H1 (cell line): ENCODE measurements at regions not wholly inside any gene's neighbourhood (a gene's known extent, or its start where the extent isn't known, plus 50 kb on each side); places are given as distances from the start of the nearest gene placed in this dataset.

ENCODE experiments used
- CTCF ChIA-PET: fragments of 300-600 bp; sonication (Branson Sonifier 250); formaldehyde crosslinking; loops from one replicate; lab custom pipeline; 2021; ENCODE audit not compliant: partially characterized antibody; lab: Charles Lee
- POLR2A ChIA-PET: fragments of 300-600 bp; sonication (Branson Sonifier 250); formaldehyde crosslinking; loops from one replicate; lab custom pipeline; 2021; ENCODE audit warnings: inconsistent platforms; ENCODE audit not compliant: partially characterized antibody; lab: Charles Lee
- DNase-seq, 2 experiments: peaks; one replicate each; pipeline versions ENCODE4 v3.0.0 to v3.0.0-alpha.2; 2010 to 2022; ENCODE audit warnings: low spot score in 2 of 2, low read depth in 1 of 2, mixed read lengths in 1 of 2
- FAIRE-seq: peaks from 2 replicates; lab custom pipeline; 2011; peaks lifted over from hg19 to GRCh38; lab: Jason Lieb, UNC
- H2AFZ ChIP-seq: 2 replicates; pipeline ENCODE4 v1.8.1; 2012; ENCODE audit warnings: low read length, inconsistent platforms
- H2AK5ac ChIP-seq: 2 replicates; pipeline ENCODE4 v1.6.1; 2013; ENCODE audit warnings: low read depth, low read length
- H2BK120ac ChIP-seq: replicated peaks from 2 replicates; pipeline ENCODE3; 2013; ENCODE audit warnings: low read depth, low read length, inconsistent platforms
- H2BK12ac ChIP-seq: 2 replicates; pipeline ENCODE4 v1.6.1; 2013; ENCODE audit warnings: low read depth, low read length
- H2BK15ac ChIP-seq: 2 replicates; pipeline ENCODE4 v1.6.1; 2013; ENCODE audit warnings: low read length
- H2BK20ac ChIP-seq: 2 replicates; pipeline ENCODE4 v1.6.1; 2013; ENCODE audit warnings: low read length
- H2BK5ac ChIP-seq: 2 replicates; pipeline ENCODE4 v1.6.1; 2013; ENCODE audit warnings: low read depth, low read length
- H3K14ac ChIP-seq: 2 replicates; pipeline ENCODE4 v1.6.1; 2013; ENCODE audit warnings: inconsistent platforms; ENCODE audit not compliant: insufficient read length
- H3K18ac ChIP-seq: 2 replicates; pipeline ENCODE4 v1.6.1; 2013; ENCODE audit warnings: low read length; ENCODE audit errors: extremely low read depth
- H3K23ac ChIP-seq: 2 replicates; pipeline ENCODE4 v1.6.1; 2013; ENCODE audit warnings: inconsistent platforms; ENCODE audit not compliant: insufficient read length
- H3K23me2 ChIP-seq: 2 replicates; pipeline ENCODE4 v1.6.1; 2013; ENCODE audit warnings: low read depth, low read length
- H3K27ac ChIP-seq: 2 replicates; pipeline ENCODE4 v1.6.1; 2011; ENCODE audit warnings: low read depth, low read length, inconsistent platforms
- H3K27me3 ChIP-seq, 4 experiments: replicated peaks in 1 of 4; 1 replicate in 1 of 4; 2 replicates in 3 of 4; pipeline versions ENCODE4 v1.6.1 to v1.8.1; 2011 to 2013; ENCODE audit warnings: low read length in 3 of 4, mild to moderate bottlenecking in 3 of 4, inconsistent platforms in 2 of 4, mixed read lengths in 2 of 4, moderate library complexity in 1 of 4; ENCODE audit not compliant: control insufficient read depth in 3 of 4, insufficient read depth in 3 of 4; ENCODE audit errors: extremely low read depth in 1 of 4
- H3K36me3 ChIP-seq, 4 experiments: 2 replicates each; pipeline versions ENCODE4 v1.6.1 to v1.8.1; 2011 to 2013; ENCODE audit warnings: mild to moderate bottlenecking in 4 of 4, low read length in 3 of 4, moderate library complexity in 2 of 4, control low read depth in 1 of 4, inconsistent platforms in 1 of 4; ENCODE audit not compliant: insufficient read depth in 4 of 4, control insufficient read depth in 2 of 4
- H3K4ac ChIP-seq: replicated peaks from 2 replicates; pipeline ENCODE3; 2013; ENCODE audit warnings: low read length, low read depth, mixed read lengths, inconsistent platforms; ENCODE audit not compliant: insufficient read length
- H3K4me1 ChIP-seq, 4 experiments: replicated peaks in 1 of 4; 1 replicate in 1 of 4; 2 replicates in 3 of 4; pipeline versions ENCODE4 v1.6.1 to v1.8.1; 2011 to 2013; ENCODE audit warnings: low read length in 3 of 4, inconsistent platforms in 2 of 4, mixed read lengths in 1 of 4; ENCODE audit not compliant: insufficient read depth in 4 of 4, control insufficient read depth in 3 of 4
- H3K4me2 ChIP-seq, 2 experiments: 2 replicates each; pipeline versions ENCODE4 v1.6.1 to v1.8.1; 2011 to 2013; ENCODE audit warnings: low read depth in 2 of 2, low read length in 2 of 2, control low read depth in 1 of 2, inconsistent platforms in 1 of 2, mild to moderate bottlenecking in 1 of 2; ENCODE audit not compliant: insufficient read depth in 1 of 2
- H3K4me3 ChIP-seq, 4 experiments: fragments of 200-600, 300-600 bp in 1 of 4; sonication (generic), shearing (Covaris generic), sonication (Bioruptor Twin) in 1 of 4; 2 replicates each; pipeline versions ENCODE4 v1.5.1 to v1.8.1; 2011 to 2016; ENCODE audit warnings: low read length in 4 of 4, low read depth in 3 of 4, control low read depth in 2 of 4, inconsistent platforms in 2 of 4, mild to moderate bottlenecking in 2 of 4, mixed read lengths in 1 of 4, moderate library complexity in 1 of 4; ENCODE audit not compliant: insufficient read depth in 2 of 4; ENCODE audit errors: extremely low read depth in 1 of 4
- H3K56ac ChIP-seq: replicated peaks from 2 replicates; pipeline ENCODE3; 2013; ENCODE audit warnings: low read depth, mild to moderate bottlenecking, mixed read lengths, low read length, inconsistent platforms; ENCODE audit not compliant: insufficient read length
- H3K79me1 ChIP-seq: 2 replicates; pipeline ENCODE4 v1.6.1; 2013; ENCODE audit warnings: low read depth, low read length, control low read depth
- H3K79me2 ChIP-seq, 2 experiments: 2 replicates each; pipeline versions ENCODE4 v1.6.1 to v1.8.1; 2012 to 2013; ENCODE audit warnings: low read length in 2 of 2, mild to moderate bottlenecking in 2 of 2, inconsistent platforms in 1 of 2; ENCODE audit not compliant: insufficient read depth in 2 of 2, control insufficient read depth in 1 of 2
- H3K9ac ChIP-seq, 4 experiments: replicated peaks in 1 of 4; 1 replicate in 1 of 4; 2 replicates in 3 of 4; pipeline versions ENCODE4 v1.6.1 to v1.8.1; 2011 to 2013; ENCODE audit warnings: low read depth in 3 of 4, low read length in 3 of 4, control low read depth in 2 of 4, mild to moderate bottlenecking in 2 of 4, moderate library complexity in 2 of 4, inconsistent platforms in 1 of 4; ENCODE audit errors: extremely low read depth in 1 of 4
- H3K9me3 ChIP-seq, 2 experiments: 2 replicates each; pipeline versions ENCODE4 v1.6.1 to v1.8.1; 2012 to 2013; ENCODE audit warnings: mild to moderate bottlenecking in 2 of 2, moderate library complexity in 2 of 2, control low read depth in 1 of 2, inconsistent platforms in 1 of 2, low read depth in 1 of 2, low read length in 1 of 2, mixed read lengths in 1 of 2; ENCODE audit not compliant: insufficient read depth in 2 of 2
- H4K20me1 ChIP-seq, 2 experiments: replicated peaks in 1 of 2; 2 replicates each; pipeline versions ENCODE3 to v1.8.1; 2011 to 2013; ENCODE audit warnings: inconsistent platforms in 2 of 2, low read length in 2 of 2, mild to moderate bottlenecking in 1 of 2; ENCODE audit not compliant: insufficient read depth in 2 of 2, control insufficient read depth in 1 of 2
- H4K5ac ChIP-seq: 2 replicates; pipeline ENCODE4 v1.6.1; 2013; ENCODE audit warnings: low read length, low read depth, mixed read lengths, inconsistent platforms; ENCODE audit not compliant: insufficient read length
- H4K8ac ChIP-seq: 2 replicates; pipeline ENCODE4 v1.8.0; 2013; ENCODE audit warnings: mild to moderate bottlenecking, moderate library complexity, low read length, inconsistent platforms; ENCODE audit not compliant: insufficient read depth; ENCODE audit errors: extremely low read depth
- H4K91ac ChIP-seq: replicated peaks from 2 replicates; pipeline ENCODE3; 2013; ENCODE audit warnings: low read length, mixed read lengths, inconsistent platforms; ENCODE audit not compliant: insufficient read length
- CHD1 ChIP-seq: IDR thresholded peaks from 2 replicates; pipeline ENCODE4 v1.6.1; 2012; ENCODE audit warnings: low read depth, low read length, improper control_type of control experiment
- CHD2 ChIP-seq: IDR thresholded peaks from 2 replicates; pipeline ENCODE4 v1.6.1; 2012; ENCODE audit warnings: low read length, improper control_type of control experiment
- EP300 ChIP-seq, 2 experiments: IDR thresholded peaks; 1 replicate in 1 of 2; 2 replicates in 1 of 2; pipeline ENCODE4 v1.6.1; 2011 to 2012; ENCODE audit warnings: low read depth in 2 of 2, low read length in 2 of 2, mild to moderate bottlenecking in 2 of 2, borderline replicate concordance in 1 of 2, inconsistent platforms in 1 of 2, moderate library complexity in 1 of 2
- EZH2 ChIP-seq: fragments of 200-600 bp; sonication (generic); IDR thresholded peaks from 2 replicates; pipeline ENCODE4 v1.7.1; 2012; ENCODE audit warnings: low read depth, mild to moderate bottlenecking, moderate library complexity, low read length, inconsistent platforms; ENCODE audit not compliant: severe bottlenecking
- FOSL1 ChIP-seq: IDR thresholded peaks from 2 replicates; pipeline ENCODE4 v1.6.1; 2011; ENCODE audit warnings: mild to moderate bottlenecking, low read depth, low read length, moderate library complexity; ENCODE audit not compliant: insufficient read depth
- GABPA ChIP-seq: IDR thresholded peaks from 2 replicates; pipeline ENCODE4 v1.6.1; 2011; ENCODE audit warnings: mild to moderate bottlenecking, low read length, moderate library complexity, borderline replicate concordance; ENCODE audit not compliant: insufficient read depth
- GTF2F1 ChIP-seq: IDR thresholded peaks from 2 replicates; pipeline ENCODE4 v1.6.1; 2012; ENCODE audit warnings: low read depth, low read length, improper control_type of control experiment, borderline replicate concordance
- MAX ChIP-seq: IDR thresholded peaks from 2 replicates; pipeline ENCODE4 v1.6.1; 2012; ENCODE audit warnings: inconsistent platforms
- NANOG ChIP-seq: IDR thresholded peaks from 2 replicates; pipeline ENCODE4 v1.6.1; 2011; ENCODE audit warnings: low read length, low read depth, mild to moderate bottlenecking, inconsistent platforms; ENCODE audit not compliant: insufficient read depth, poor library complexity, severe bottlenecking
- PHF8 ChIP-seq: fragments of 200-600 bp; sonication (generic); conservative IDR thresholded peaks from 2 replicates; pipeline ENCODE4 v1.7.1; 2012; ENCODE audit warnings: low read depth, mild to moderate bottlenecking, inconsistent platforms, low read length, moderate library complexity
- POLR2AphosphoS5 ChIP-seq: IDR thresholded peaks from 2 replicates; pipeline ENCODE4 v1.6.1; 2011; ENCODE audit warnings: low read depth, low read length
- SAP30 ChIP-seq: fragments of 300-600 bp; sonication (generic); IDR thresholded peaks from 2 replicates; pipeline ENCODE4 v1.7.1; 2012; ENCODE audit warnings: low read length, moderate library complexity, mild to moderate bottlenecking, inconsistent platforms; ENCODE audit not compliant: insufficient read depth, insufficient replicate concordance
- SIX5 ChIP-seq: IDR thresholded peaks from 2 replicates; pipeline ENCODE4 v1.6.1; 2011; ENCODE audit warnings: mild to moderate bottlenecking, low read depth, low read length
- SP1 ChIP-seq: IDR thresholded peaks from 2 replicates; pipeline ENCODE4 v1.6.1; 2011; ENCODE audit warnings: low read depth, low read length
- TCF12 ChIP-seq: IDR thresholded peaks from 2 replicates; pipeline ENCODE4 v1.6.1; 2011; ENCODE audit warnings: low read depth, mild to moderate bottlenecking, low read length
- WGBS, 2 experiments: shearing (Covaris generic) in 1 of 2; methylation state at CpG; one replicate each; pipeline versions ENCODE4 v1.1.6 to v1.1.7; 2013 to 2015; ENCODE audit warnings: low lambda C conversion rate in 2 of 2, mixed read lengths in 2 of 2, inconsistent platforms in 1 of 2, low coverage in 1 of 2, missing lambda C conversion rate in 1 of 2; ENCODE audit not compliant: insufficient replicate concordance in 2 of 2, insufficient coverage in 1 of 2, insufficient read length in 1 of 2; ENCODE audit errors: extremely low coverage in 1 of 2, missing lambda C conversion rate in 1 of 2; 5-methylcytosine and 5-hydroxymethylcytosine counted together

GRCh38 chr9:85163825-85164224 lies 494.3 kb downstream of the NTRK2 start:
- WGBS, 2 experiments: 80% methylated on average over 2 of the region's 2 CpGs; no CpG with 5 or more reads in 1 of the 2 experiments
- no peak overlapping the region for H2BK20ac ChIP-seq
- DNase-seq (no peak), FAIRE-seq (no peak)
- H3K79me2 ChIP-seq: no peaks in the 10 kb centered on the region
- ChIA-PET POLR2A (no interaction called here), CTCF (interaction anchor here (0.7 to 2.0 kb wide), 3 partner anchors 11 to 95 kb away, joined by 3 to 6 read pairs (median 4); no protein-coding TSS in a partner anchor)
- H2BK5ac ChIP-seq: no peak overlapping the region
- no peak overlapping the region for H4K91ac ChIP-seq
- no peak overlapping the region for H3K23ac ChIP-seq
- H3K23me2 ChIP-seq: no peaks in the 10 kb centered on the region
- H2BK12ac ChIP-seq: no peak overlapping the region
- H3K4me3 ChIP-seq: no peak overlapping the region
- no peak overlapping the region for H2BK120ac ChIP-seq
- H3K36me3 ChIP-seq: no peaks in the 10 kb centered on the region
- no peak overlapping the region for H3K4ac ChIP-seq
- H2BK15ac ChIP-seq: no peak overlapping the region
- no peak overlapping the region for H3K4me2 ChIP-seq
- H3K18ac ChIP-seq: no peak overlapping the region
- no peak overlapping the region for H3K14ac ChIP-seq
- no peak overlapping the region for H4K5ac ChIP-seq
- H4K20me1 ChIP-seq: no peaks in the 10 kb centered on the region
- H2AK5ac ChIP-seq: no peak overlapping the region
- H3K4me1 ChIP-seq: peaks cover 0 to 7% (median 0%) of the 10 kb centered on the region in 4 experiments; a peak in 2 of 7 replicates
- no peak overlapping the region for H4K8ac ChIP-seq
- H2AFZ ChIP-seq: no peak overlapping the region
- H3K9ac ChIP-seq: no peak overlapping the region
- no peak overlapping the region for H3K27ac ChIP-seq
- no peak overlapping the region for H3K56ac ChIP-seq
- H3K79me1 ChIP-seq: no peaks in the 10 kb centered on the region
- no peaks in the 10 kb centered on the region for H3K27me3 ChIP-seq
- peaks cover under 1 to 2% of the 10 kb centered on the region in 2 experiments; a peak in 1 of 4 replicates for H3K9me3 ChIP-seq
- no peak for TF ChIP-seq SIX5
- TF ChIP-seq TCF12: no peak
- no peak for TF ChIP-seq EP300 (IDR thresholded peaks at IDR 0.05; ENCODE audit: borderline replicate concordance in 1 of 2, low read depth in 2 of 2, low read length in 2 of 2)
- no peak for TF ChIP-seq PHF8
- no peak for TF ChIP-seq CHD2
- no peak for TF ChIP-seq NANOG
- no peak for TF ChIP-seq CHD1
- no peak for TF ChIP-seq FOSL1
- no peak for TF ChIP-seq POLR2AphosphoS5
- no peak for TF ChIP-seq GTF2F1
- no peak for TF ChIP-seq GABPA
- TF ChIP-seq EZH2: no peak
- TF ChIP-seq SAP30: no peak
- no peak for TF ChIP-seq SP1
- TF ChIP-seq MAX: no peak
